ACC112 (cell line): ENCODE measurements at regions not wholly inside any gene's neighbourhood (a gene's known extent, or its start where the extent isn't known, plus 50 kb on each side); places are given as distances from the start of the nearest gene placed in this dataset.
A peak's percentile ranks its signal among the peaks of the same experiment; 100 is the strongest.

Experiments
- H2AFZ ChIP-seq: fragments of 200-600 bp; sonication (generic); one replicate; pipeline ENCODE4 v1.6.0; 2017; ENCODE audit warnings: antibody characterized with exemption, low read length; ENCODE audit not compliant: unreplicated experiment
- H3K27ac ChIP-seq: fragments of 200-600 bp; sonication (generic); 2 replicates; pipeline ENCODE4 v1.5.1; 2014; ENCODE audit warnings: low read depth, mild to moderate bottlenecking, antibody characterized with exemption, low read length, moderate library complexity
- H3K27me3 ChIP-seq: fragments of 200-600 bp; sonication (generic); 2 replicates; pipeline ENCODE4 v1.6.1; 2014; ENCODE audit warnings: mild to moderate bottlenecking, antibody characterized with exemption, low read length, moderate library complexity, mixed read lengths; ENCODE audit not compliant: insufficient read depth
- H3K36me3 ChIP-seq: fragments of 200-600 bp; sonication (generic); 2 replicates; pipeline ENCODE4 v1.6.1; 2016; ENCODE audit warnings: mild to moderate bottlenecking, antibody characterized with exemption, low read length, moderate library complexity, mixed read lengths; ENCODE audit not compliant: insufficient read depth
- H3K4me1 ChIP-seq: fragments of 200-600 bp; sonication (generic); one replicate; pipeline ENCODE4 v1.6.1; 2016; ENCODE audit warnings: low read length, mixed read lengths; ENCODE audit not compliant: insufficient read depth, unreplicated experiment, control insufficient read depth
- H3K4me3 ChIP-seq: fragments of 200-600 bp; sonication (generic); 2 replicates; pipeline ENCODE4 v1.5.1; 2014; ENCODE audit warnings: mild to moderate bottlenecking, low read depth, low read length
- H3K79me2 ChIP-seq: fragments of 200-600 bp; sonication (generic); one replicate; pipeline ENCODE4 v1.6.0; 2016; ENCODE audit warnings: low read length; ENCODE audit not compliant: control insufficient read depth, unreplicated experiment, insufficient read depth

- H3K79me2 ChIP-seq, result no peaks in the 10 kb centered on the region
- peaks cover 25% of the 10 kb centered on the region for H3K4me1 ChIP-seq
- H3K27ac ChIP-seq, result peak overlapping the region; percentile 58
- no peaks in the 10 kb centered on the region for H3K36me3 ChIP-seq
- no peaks in the 10 kb centered on the region for H3K27me3 ChIP-seq
- H2AFZ ChIP-seq, result peak overlapping the region; percentile 10
- H3K4me3 ChIP-seq, result no peak overlapping the region
Measured at GRCh38 chr12:115337693-115338543, 653.9 kb upstream of the TBX3 start.

- H3K4me3 ChIP-seq, result no peak overlapping the region
- H3K79me2 ChIP-seq, result no peaks in the 10 kb centered on the region
- H3K27ac ChIP-seq, result no peak overlapping the region
- H3K36me3 ChIP-seq, result no peaks in the 10 kb centered on the region
- no peaks in the 10 kb centered on the region for H3K27me3 ChIP-seq
- no peak overlapping the region for H2AFZ ChIP-seq
- H3K4me1 ChIP-seq, result peaks cover 19% of the 10 kb centered on the region
Measured at GRCh38 chr12:115336506-115336905, 652.5 kb upstream of the TBX3 start.

- peaks cover 12% of the 10 kb centered on the region for H3K4me1 ChIP-seq
- H3K79me2 ChIP-seq, result no peaks in the 10 kb centered on the region
- H3K27ac ChIP-seq, result no peak overlapping the region
- H3K4me3 ChIP-seq, result no peak overlapping the region
- H3K27me3 ChIP-seq, result no peaks in the 10 kb centered on the region
- H3K36me3 ChIP-seq, result no peaks in the 10 kb centered on the region
- H2AFZ ChIP-seq, result no peak overlapping the region
Measured at GRCh38 chr12:115335594-115335993, 651.6 kb upstream of the TBX3 start.

GRCh38 chr12:115335048-115335447 lies 651.1 kb upstream of the TBX3 start:
- no peak overlapping the region for H2AFZ ChIP-seq

GRCh38 chr12:115332945-115333344 lies 649.0 kb upstream of the TBX3 start:
- no peaks in the 10 kb centered on the region for H3K36me3 ChIP-seq
- 0 out of 2 replicates have a peak, but pooled peaks cover 8% of the 10 kb centered on the region for H3K27me3 ChIP-seq
- no peak overlapping the region for H2AFZ ChIP-seq
- H3K79me2 ChIP-seq, result no peaks in the 10 kb centered on the region
- H3K27ac ChIP-seq, result no peak overlapping the region
- peaks cover 8% of the 10 kb centered on the region for H3K4me1 ChIP-seq
- H3K4me3 ChIP-seq, result no peak overlapping the region

More at GRCh38 chr12:115335048-115335447, 651.1 kb upstream of the TBX3 start:
- H3K4me3 ChIP-seq, result no peak overlapping the region
- peaks cover 12% of the 10 kb centered on the region for H3K4me1 ChIP-seq
- H3K36me3 ChIP-seq, result no peaks in the 10 kb centered on the region
- no peak overlapping the region for H3K27ac ChIP-seq
- 0 out of 2 replicates have a peak, but pooled peaks cover 2% of the 10 kb centered on the region for H3K27me3 ChIP-seq
- no peaks in the 10 kb centered on the region for H3K79me2 ChIP-seq

- Histone ChIP-seq H3K4me1 (peaks cover 10% of the 10 kb centered on the region), H2AFZ (no peak overlapping the region), H3K27ac (no peak overlapping the region), H3K79me2 (no peaks in the 10 kb centered on the region), H3K4me3 (no peak overlapping the region), H3K36me3 (no peaks in the 10 kb centered on the region), H3K27me3 (0 out of 2 replicates have a peak, but pooled peaks cover 8% of the 10 kb centered on the region)
Measured at GRCh38 chr12:115325858-115326257, 641.9 kb upstream of the TBX3 start.

GRCh38 chr12:115324949-115325593 lies 641.1 kb upstream of the TBX3 start:
- Histone ChIP-seq H3K27ac (no peak overlapping the region), H2AFZ (no peak overlapping the region)

GRCh38 chr12:115323223-115323905 lies 639.4 kb upstream of the TBX3 start:
- Histone ChIP-seq H3K27ac (no peak overlapping the region), H2AFZ (no peak overlapping the region), H3K4me3 (no peak overlapping the region), H3K27me3 (no peaks in the 10 kb centered on the region), H3K36me3 (no peaks in the 10 kb centered on the region), H3K79me2 (no peaks in the 10 kb centered on the region), H3K4me1 (peaks cover 10% of the 10 kb centered on the region)

More at GRCh38 chr12:115324949-115325593, 641.1 kb upstream of the TBX3 start:
- peaks cover 10% of the 10 kb centered on the region for H3K4me1 ChIP-seq
- H3K27me3 ChIP-seq, result 0 out of 2 replicates have a peak, but pooled peaks cover 6% of the 10 kb centered on the region
- H3K79me2 ChIP-seq, result no peaks in the 10 kb centered on the region
- no peak overlapping the region for H3K4me3 ChIP-seq
- H3K36me3 ChIP-seq, result no peaks in the 10 kb centered on the region

GRCh38 chr12:115322275-115322674 lies 638.3 kb upstream of the TBX3 start:
- 0 out of 2 replicates have a peak overlapping the region, but pooled peaks have one; percentile 30 for H3K27ac ChIP-seq
- H2AFZ ChIP-seq, result peak overlapping the region; percentile 3
- no peaks in the 10 kb centered on the region for H3K36me3 ChIP-seq
- H3K27me3 ChIP-seq, result no peaks in the 10 kb centered on the region
- H3K4me1 ChIP-seq, result peaks cover 10% of the 10 kb centered on the region
- no peaks in the 10 kb centered on the region for H3K79me2 ChIP-seq
- no peak overlapping the region for H3K4me3 ChIP-seq

GRCh38 chr12:115320967-115321366 lies 637.0 kb upstream of the TBX3 start:
- H3K79me2 ChIP-seq, result no peaks in the 10 kb centered on the region
- H3K27ac ChIP-seq, result no peak overlapping the region
- H2AFZ ChIP-seq, result no peak overlapping the region
- peaks cover 10% of the 10 kb centered on the region for H3K4me1 ChIP-seq
- no peaks in the 10 kb centered on the region for H3K36me3 ChIP-seq
- no peaks in the 10 kb centered on the region for H3K27me3 ChIP-seq
- no peak overlapping the region for H3K4me3 ChIP-seq
